ENCODE measurements at regions not wholly inside any gene's neighbourhood (a gene's known extent, or its start where the extent isn't known, plus 50 kb on each side); places are given as distances from the start of the nearest gene placed in this dataset.

DNA sequence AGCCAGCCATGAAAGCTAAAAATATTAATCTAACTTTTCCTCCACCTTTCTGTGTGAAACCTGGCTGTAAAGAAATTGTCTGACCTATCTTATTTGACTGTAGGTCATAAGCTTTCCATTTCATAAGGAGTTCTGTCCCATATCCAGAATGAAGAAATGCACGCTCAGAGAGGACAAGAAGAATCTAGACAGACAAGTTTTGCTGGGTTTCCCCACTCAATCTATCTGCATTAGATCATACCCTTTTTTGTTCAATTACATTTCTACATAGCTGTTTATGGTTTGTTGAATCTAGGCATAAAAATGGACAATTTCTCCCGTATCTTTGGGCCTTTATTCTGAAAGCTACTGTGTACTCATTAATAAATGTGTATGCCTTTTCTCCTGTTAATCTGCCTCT, 1495.1 kb downstream of the C4orf33 start:
- H3K36me3 Mint-ChIP-seq (ENCODE audit: low read depth), result no peaks in the 10 kb centered on the region
- no peak overlapping the region for H3K4me3 Mint-ChIP-seq
- ChIA-PET CTCF (interaction anchor here (0.6 kb wide), 1 partner anchor 658 kb away, joined by 3 read pairs; no protein-coding TSS in a partner anchor), POLR2A (no interaction called here)
- no peak overlapping the region for H3K27ac Mint-ChIP-seq
- no peaks in the 10 kb centered on the region for H3K27me3 Mint-ChIP-seq
- peaks cover 3% of the 10 kb centered on the region for H3K9me3 Mint-ChIP-seq (ENCODE audit: low read depth)
- intact Hi-C loops (cut with DNase I, micrococcal nuclease), result no loop called here
- ATAC-seq, result no peak
- H3K4me1 Mint-ChIP-seq, result no peaks in the 10 kb centered on the region
- DNase-seq, result no peak

DNA sequence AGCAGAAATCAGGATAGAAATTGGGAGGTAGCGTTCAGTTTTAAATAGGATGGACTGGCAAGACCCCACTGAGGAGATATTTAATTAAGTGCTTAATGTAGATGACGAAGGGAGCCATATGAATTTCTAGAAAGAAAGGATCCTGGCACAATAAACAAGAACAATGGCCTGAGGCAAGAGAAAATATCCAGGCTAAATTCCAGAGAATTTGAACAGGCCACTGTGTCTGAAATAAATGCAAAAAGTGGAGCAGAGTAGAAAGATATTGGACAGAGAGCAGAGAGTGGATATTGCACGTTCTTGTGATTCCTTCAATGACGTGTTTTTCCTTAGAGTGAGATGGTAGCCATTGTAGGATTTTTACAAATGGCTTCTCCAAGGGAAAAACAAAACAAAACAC, 1504.8 kb downstream of the C4orf33 start:
- Mint-ChIP-seq H3K4me3 (no peak overlapping the region), H3K9me3 (ENCODE audit: low read depth) (peaks cover 4% of the 10 kb centered on the region), H3K27ac (no peak overlapping the region), H3K36me3 (ENCODE audit: low read depth) (no peaks in the 10 kb centered on the region), H3K4me1 (no peaks in the 10 kb centered on the region), H3K27me3 (no peaks in the 10 kb centered on the region)
- intact Hi-C loops (cut with DNase I, micrococcal nuclease), result no loop called here
- DNase-seq (no peak), ATAC-seq (no peak)
- ChIA-PET CTCF (no interaction called here), POLR2A (no interaction called here)

DNA sequence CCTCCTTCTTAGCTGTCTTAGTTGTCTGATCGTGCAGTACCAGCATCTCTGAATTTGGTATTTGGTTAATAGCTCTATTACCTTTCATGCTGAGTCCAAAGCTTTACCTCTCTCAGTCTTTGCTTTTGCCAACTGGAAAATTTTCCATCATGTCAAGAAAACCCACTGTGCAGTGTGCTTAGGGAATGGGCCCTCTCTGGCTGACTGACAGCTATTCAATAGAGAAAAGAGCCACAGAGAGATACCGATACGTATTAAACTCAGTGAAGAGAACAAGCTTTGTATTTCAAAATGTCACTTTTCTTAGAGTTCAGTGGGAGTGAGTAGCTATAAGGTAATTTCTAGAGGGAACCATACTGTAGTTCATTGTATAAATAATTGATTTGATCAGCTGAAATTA, 1507.1 kb downstream of the C4orf33 start:
- H3K9me3 Mint-ChIP-seq (ENCODE audit: low read depth), result peaks cover 4% of the 10 kb centered on the region
- ATAC-seq, result no peak
- no peaks in the 10 kb centered on the region for H3K4me1 Mint-ChIP-seq

DNA sequence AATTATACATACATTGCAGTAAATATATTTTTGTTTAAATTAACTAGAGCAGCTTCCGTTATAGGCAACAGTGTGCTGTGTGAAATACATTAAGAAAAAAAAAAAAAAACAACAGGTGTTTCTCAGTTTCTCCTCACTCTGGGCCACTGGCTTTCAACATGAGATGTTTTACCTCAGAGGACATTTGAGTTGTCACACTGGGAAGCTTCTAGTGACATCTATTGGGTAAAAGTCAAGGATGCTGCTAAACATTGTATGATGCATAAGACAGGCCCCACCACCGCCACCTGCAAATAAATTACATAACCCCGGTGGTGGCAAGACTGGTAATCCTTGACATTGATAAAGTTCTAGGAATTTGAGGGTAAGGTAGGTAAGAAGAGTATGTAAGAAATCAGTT, 1512.2 kb downstream of the C4orf33 start:
- no peak for DNase-seq
- intact Hi-C loops (cut with DNase I, micrococcal nuclease), result no loop called here
- Mint-ChIP-seq H3K4me1 (no peaks in the 10 kb centered on the region), H3K27ac (no peak overlapping the region), H3K27me3 (no peaks in the 10 kb centered on the region), H3K36me3 (ENCODE audit: low read depth) (no peaks in the 10 kb centered on the region), H3K9me3 (ENCODE audit: low read depth) (no peaks in the 10 kb centered on the region), H3K4me3 (no peak overlapping the region)
- ATAC-seq, result no peak
- CTCF ChIA-PET, result no interaction called here
- POLR2A ChIA-PET, result no interaction called here

More for the DNA sequence above, 1507.1 kb downstream of the C4orf33 start:
- CTCF ChIA-PET, result no interaction called here
- H3K4me3 Mint-ChIP-seq, result no peak overlapping the region
- intact Hi-C loops (cut with DNase I, micrococcal nuclease), result no loop called here
- no peaks in the 10 kb centered on the region for H3K36me3 Mint-ChIP-seq (ENCODE audit: low read depth)
- H3K27me3 Mint-ChIP-seq, result no peaks in the 10 kb centered on the region
- POLR2A ChIA-PET, result interaction anchor here (0.6 kb wide), 1 partner anchor 256 kb away, joined by 4 read pairs; no protein-coding TSS in a partner anchor
- DNase-seq, result no peak
- no peak overlapping the region for H3K27ac Mint-ChIP-seq

DNA sequence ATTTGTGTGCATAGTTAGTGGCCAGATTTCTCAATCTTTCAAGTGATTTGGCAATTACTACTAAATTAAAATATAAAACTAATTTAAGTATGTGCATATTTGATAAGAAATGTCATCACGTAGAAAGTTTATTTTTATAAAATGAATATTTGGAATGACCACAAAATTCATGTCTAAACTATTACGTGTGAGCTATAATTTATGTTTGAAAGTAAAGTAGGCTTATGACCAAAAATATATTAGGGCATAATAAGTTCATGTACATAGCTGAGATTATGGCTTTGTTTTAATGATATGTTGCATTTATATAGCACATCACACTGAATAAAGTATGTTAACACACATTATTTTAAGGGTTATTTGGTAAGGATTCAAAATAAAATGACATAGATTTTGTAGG, 1532.6 kb downstream of the C4orf33 start:
- Mint-ChIP-seq H3K4me1 (no peaks in the 10 kb centered on the region), H3K27me3 (no peaks in the 10 kb centered on the region), H3K4me3 (no peak overlapping the region), H3K36me3 (ENCODE audit: low read depth) (no peaks in the 10 kb centered on the region), H3K9me3 (ENCODE audit: low read depth) (no peaks in the 10 kb centered on the region), H3K27ac (no peak overlapping the region)
- ChIA-PET CTCF (no interaction called here), POLR2A (no interaction called here)
- ATAC-seq, result no peak
- no peak for DNase-seq
- intact Hi-C loops (cut with DNase I, micrococcal nuclease), result no loop called here

DNA sequence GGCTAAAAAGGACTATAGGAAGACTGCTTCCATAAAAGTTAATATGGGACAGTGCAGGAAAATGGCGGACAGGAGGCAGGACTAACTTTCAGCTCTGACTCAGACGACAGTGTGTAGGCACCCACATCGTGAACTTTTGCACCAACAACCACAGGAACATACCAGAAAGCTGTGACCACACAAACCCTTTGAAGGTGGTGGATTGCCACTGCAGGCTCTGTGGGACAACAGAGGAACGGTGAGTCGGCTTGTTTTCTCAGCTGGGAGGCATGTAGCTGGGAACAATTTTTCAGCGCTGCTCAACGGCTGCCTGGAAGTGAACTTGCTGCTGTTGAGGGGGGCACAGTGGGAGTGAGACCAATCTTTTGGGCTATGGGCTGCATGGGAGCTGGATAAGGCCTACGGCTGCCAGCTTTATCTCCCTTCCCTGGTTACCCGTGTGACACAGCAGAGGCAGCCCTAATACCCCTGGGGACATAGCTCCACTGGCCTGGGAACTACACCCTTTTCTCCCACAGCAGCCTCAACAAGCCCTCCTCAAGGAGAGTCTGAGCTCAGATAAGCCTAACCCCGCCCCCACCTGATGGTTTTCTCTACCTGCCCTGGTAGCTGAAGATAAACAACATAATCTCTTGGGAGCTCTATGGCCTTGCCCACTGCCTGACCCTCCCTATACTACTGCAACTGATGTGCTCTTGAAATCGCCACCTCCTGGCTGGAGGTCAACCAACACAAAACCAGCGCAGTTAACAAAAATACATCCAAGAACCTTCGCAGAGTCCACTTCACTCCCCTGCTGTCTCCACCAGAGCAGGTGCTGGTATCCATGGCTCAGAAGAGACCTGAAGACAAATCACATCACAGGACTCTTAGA, 1537.0 kb downstream of the C4orf33 start:
- Mint-ChIP-seq H3K36me3 (ENCODE audit: low read depth) (no peaks in the 10 kb centered on the region), H3K27ac (no peak overlapping the region), H3K9me3 (ENCODE audit: low read depth) (peaks cover 4% of the 10 kb centered on the region), H3K4me1 (no peaks in the 10 kb centered on the region), H3K4me3 (no peak overlapping the region), H3K27me3 (no peaks in the 10 kb centered on the region)
- intact Hi-C loops (cut with DNase I, micrococcal nuclease), result no loop called here
- ChIA-PET POLR2A (no interaction called here), CTCF (interaction anchor here (0.6 kb wide), 1 partner anchor 860 kb away, joined by 3 read pairs; no protein-coding TSS in a partner anchor)
- DNase-seq (no peak), ATAC-seq (no peak)

DNA sequence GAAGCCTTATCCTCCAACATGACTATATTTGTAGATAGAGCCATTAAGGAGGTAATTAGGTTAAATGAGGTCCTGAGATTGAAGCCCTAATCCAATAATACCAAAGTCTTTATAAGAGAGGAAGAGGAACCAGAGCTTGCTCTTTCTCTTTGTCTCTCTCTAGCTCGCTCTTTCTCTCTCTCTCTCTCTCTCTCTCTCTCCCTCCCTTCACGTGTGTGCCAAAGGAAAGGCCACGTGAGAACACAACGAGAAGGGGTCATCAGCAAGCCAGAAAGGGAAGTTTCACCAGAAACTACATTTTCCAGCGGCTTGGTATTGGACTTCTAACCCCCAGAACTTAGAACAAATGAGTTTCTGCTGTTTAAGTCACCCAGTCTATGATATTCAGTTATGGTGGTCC, 1540.5 kb downstream of the C4orf33 start:
- DNase-seq (no peak), ATAC-seq (no peak)
- intact Hi-C loops (cut with DNase I, micrococcal nuclease), result no loop called here
- H3K27me3 Mint-ChIP-seq, result no peaks in the 10 kb centered on the region
- H3K4me1 Mint-ChIP-seq, result no peaks in the 10 kb centered on the region
- no peak overlapping the region for H3K27ac Mint-ChIP-seq
- CTCF ChIA-PET, result no interaction called here
- H3K9me3 Mint-ChIP-seq (ENCODE audit: low read depth), result peaks cover 4% of the 10 kb centered on the region
- H3K36me3 Mint-ChIP-seq (ENCODE audit: low read depth), result no peaks in the 10 kb centered on the region
- POLR2A ChIA-PET, result no interaction called here
- H3K4me3 Mint-ChIP-seq, result no peak overlapping the region

DNA sequence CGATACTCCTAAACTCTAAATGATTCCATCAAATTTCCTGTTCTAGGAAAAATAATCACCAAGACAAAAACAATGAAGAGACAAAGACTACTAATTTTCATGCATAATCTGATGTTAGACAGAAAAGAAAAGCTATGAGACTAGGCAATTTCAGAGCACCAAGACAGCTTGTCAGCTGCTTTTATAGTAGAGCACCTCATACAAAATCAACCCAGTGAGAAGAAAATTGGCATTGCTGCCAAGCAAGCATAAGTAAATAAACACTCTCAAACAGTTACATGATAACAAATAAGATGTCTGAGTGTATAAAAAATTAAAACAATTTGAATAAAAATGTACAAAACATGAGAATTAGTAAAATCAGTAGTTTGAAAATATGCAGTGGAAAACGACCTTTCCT, 1544.6 kb downstream of the C4orf33 start:
- Mint-ChIP-seq H3K27me3 (no peaks in the 10 kb centered on the region), H3K27ac (no peak overlapping the region), H3K36me3 (ENCODE audit: low read depth) (no peaks in the 10 kb centered on the region), H3K9me3 (ENCODE audit: low read depth) (no peaks in the 10 kb centered on the region), H3K4me1 (no peaks in the 10 kb centered on the region), H3K4me3 (no peak overlapping the region)
- ChIA-PET CTCF (no interaction called here), POLR2A (no interaction called here)
- ATAC-seq, result no peak
- no peak for DNase-seq
- intact Hi-C loops (cut with DNase I, micrococcal nuclease), result no loop called here

DNA sequence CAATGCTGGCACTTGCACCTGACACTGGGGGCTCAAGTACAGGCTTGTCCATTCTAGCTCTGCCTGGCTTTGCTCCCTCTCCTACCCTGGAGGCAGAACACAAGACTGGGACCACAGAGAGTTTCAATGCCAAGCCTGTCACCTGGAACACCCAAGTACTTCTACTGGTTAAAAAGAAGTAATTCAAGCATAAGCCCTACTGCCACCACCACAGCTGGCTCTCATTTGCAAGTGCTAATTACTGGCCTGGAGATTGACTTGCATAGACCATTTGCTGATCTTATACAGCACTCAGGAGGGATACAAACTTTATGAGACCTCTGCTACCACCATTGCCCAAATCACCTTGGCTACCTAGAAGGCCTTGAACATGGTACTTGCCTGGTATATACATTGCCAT, 1550.9 kb downstream of the C4orf33 start:
- Mint-ChIP-seq H3K9me3 (ENCODE audit: low read depth) (peaks cover 5% of the 10 kb centered on the region), H3K27ac (no peak overlapping the region), H3K36me3 (ENCODE audit: low read depth) (no peaks in the 10 kb centered on the region), H3K4me3 (no peak overlapping the region), H3K27me3 (no peaks in the 10 kb centered on the region), H3K4me1 (no peaks in the 10 kb centered on the region)
- POLR2A ChIA-PET, result no interaction called here
- DNase-seq (no peak), ATAC-seq (no peak)
- intact Hi-C loops (cut with DNase I, micrococcal nuclease), result no loop called here
- CTCF ChIA-PET, result interaction anchor here (0.7 kb wide), 1 partner anchor 48 kb away, joined by 3 read pairs; no protein-coding TSS in a partner anchor

DNA sequence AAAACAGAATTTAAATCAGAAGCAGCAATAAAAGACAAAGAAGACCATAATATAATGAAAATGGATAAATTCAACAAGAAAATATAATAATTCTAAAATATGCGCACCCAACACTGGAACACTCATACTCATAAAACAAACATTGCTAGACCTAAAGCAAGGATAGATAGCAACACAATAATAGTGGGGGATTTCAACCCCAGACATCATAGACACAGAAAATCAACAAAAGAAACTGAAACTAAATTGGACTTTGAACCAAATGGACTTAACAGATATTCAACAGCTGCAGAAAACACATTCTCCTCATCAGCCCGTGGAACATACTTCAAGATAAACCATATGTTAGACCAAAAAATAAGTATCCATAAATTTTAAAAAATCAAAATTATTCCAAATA, 1552.6 kb downstream of the C4orf33 start:
- no peak for DNase-seq
- intact Hi-C loops (cut with DNase I, micrococcal nuclease), result no loop called here
- H3K27ac Mint-ChIP-seq, result no peak overlapping the region
- ATAC-seq, result no peak
- no peaks in the 10 kb centered on the region for H3K4me1 Mint-ChIP-seq
- H3K36me3 Mint-ChIP-seq (ENCODE audit: low read depth), result no peaks in the 10 kb centered on the region
- no peaks in the 10 kb centered on the region for H3K27me3 Mint-ChIP-seq
- CTCF ChIA-PET, result no interaction called here
- H3K9me3 Mint-ChIP-seq (ENCODE audit: low read depth), result peaks cover 8% of the 10 kb centered on the region
- H3K4me3 Mint-ChIP-seq, result no peak overlapping the region
- POLR2A ChIA-PET, result no interaction called here

DNA sequence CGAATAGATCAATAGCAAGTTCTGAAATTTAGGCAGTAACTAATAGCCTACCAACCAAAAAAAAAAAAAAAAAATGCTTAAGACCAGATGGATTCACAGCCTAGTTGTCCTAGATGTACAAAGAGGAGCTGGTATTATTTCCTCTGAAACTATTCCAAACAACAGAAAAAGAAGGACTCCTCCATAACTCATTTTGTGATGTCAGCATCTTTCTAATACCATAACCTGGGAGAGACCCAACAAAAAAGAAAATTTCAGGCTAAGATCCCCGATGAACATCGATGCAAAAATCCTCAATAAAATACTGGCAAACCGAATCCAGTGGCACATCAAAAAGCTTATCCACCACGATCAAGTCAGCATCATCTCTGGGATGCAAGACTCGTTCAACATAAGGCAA, 1557.9 kb downstream of the C4orf33 start:
- DNase-seq (no peak), ATAC-seq (no peak)
- Mint-ChIP-seq H3K36me3 (ENCODE audit: low read depth) (no peaks in the 10 kb centered on the region), H3K9me3 (ENCODE audit: low read depth) (peaks cover 16% of the 10 kb centered on the region), H3K27me3 (no peaks in the 10 kb centered on the region), H3K4me3 (no peak overlapping the region), H3K4me1 (no peaks in the 10 kb centered on the region), H3K27ac (no peak overlapping the region)
- intact Hi-C loops (cut with DNase I, micrococcal nuclease), result no loop called here
- ChIA-PET CTCF (no interaction called here), POLR2A (interaction anchor here (0.6 to 0.7 kb wide), 2 partner anchors 177 to 870 kb away, joined by 3 to 6 read pairs; no protein-coding TSS in a partner anchor)

DNA sequence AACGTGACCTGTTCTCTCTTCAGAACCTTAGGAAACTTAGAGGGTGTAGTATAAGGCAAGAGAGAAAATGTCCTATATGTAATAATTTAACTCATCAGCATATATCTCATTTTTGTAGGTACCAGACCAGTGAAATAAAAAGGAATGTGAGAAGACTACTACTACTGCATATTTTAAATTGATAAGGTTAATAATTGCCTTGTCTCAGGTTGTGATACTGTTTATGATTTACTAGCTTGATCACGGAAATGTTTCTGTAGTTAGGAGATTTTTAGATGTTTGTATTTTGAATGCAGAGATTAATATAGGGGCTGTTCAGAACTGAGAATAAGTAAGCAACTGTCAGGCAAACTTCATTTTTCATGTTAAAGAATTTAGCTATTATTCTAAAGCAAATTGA, 1563.4 kb downstream of the C4orf33 start:
- Mint-ChIP-seq H3K27ac (no peak overlapping the region), H3K4me3 (no peak overlapping the region), H3K27me3 (no peaks in the 10 kb centered on the region), H3K4me1 (no peaks in the 10 kb centered on the region), H3K9me3 (ENCODE audit: low read depth) (peaks cover 11% of the 10 kb centered on the region), H3K36me3 (ENCODE audit: low read depth) (no peaks in the 10 kb centered on the region)
- ChIA-PET POLR2A (no interaction called here), CTCF (no interaction called here)
- DNase-seq (no peak), ATAC-seq (no peak)
- intact Hi-C loops (cut with DNase I, micrococcal nuclease), result no loop called here
